ENCODE measurements at regions not wholly inside any gene's neighbourhood (a gene's known extent, or its start where the extent isn't known, plus 50 kb on each side); places are given as distances from the start of the nearest gene placed in this dataset.

DNA sequence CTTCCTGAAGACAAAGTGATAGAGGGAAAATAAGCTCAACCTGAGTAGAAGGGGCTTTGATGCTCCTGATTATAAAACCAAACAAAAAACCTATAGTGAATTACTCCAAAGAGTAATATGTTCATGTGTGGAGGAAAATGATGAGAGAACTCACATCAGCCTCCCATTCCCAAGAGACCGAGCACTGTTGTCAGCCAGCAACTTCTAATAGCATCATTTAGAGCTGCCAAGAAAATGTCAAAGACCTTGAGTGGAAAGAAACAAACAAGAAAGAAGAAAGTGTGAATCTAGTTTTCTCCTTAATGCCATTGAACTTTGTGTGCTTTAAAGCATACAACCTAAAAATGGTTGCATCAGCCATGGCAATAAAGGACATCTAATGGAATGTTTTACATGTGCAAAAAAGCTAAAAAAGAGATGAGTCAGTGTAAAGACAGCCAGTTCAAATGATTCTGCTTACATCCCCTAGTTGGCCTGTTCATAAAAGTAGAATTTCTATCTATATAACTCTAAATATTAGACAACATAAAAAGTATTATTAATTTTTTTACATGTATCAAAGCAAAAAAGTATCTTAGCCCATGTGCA is 1066.2 kb downstream of the TDRD15 start:
- FAIRE-seq: no peak

DNA sequence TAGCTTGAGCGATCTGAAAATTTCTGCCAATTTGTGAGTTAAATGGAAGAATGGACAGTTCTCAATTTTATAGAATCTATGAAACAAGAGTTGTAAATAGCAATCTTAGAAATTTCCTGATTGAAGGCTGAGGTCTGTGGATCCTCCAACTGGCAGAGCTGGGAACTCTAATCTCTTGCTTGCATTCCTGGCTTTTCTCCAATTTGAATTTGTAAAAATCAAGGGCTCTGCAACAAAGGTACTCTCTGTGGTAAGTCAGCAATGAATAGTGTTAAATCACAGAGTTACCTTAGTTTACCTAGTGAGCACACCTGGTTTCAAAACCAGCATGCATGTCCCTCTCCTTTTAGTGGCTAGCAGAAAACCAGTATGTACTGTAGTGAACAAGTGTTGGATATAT is 1070.5 kb downstream of the TDRD15 start:
- FAIRE-seq: no peak

DNA sequence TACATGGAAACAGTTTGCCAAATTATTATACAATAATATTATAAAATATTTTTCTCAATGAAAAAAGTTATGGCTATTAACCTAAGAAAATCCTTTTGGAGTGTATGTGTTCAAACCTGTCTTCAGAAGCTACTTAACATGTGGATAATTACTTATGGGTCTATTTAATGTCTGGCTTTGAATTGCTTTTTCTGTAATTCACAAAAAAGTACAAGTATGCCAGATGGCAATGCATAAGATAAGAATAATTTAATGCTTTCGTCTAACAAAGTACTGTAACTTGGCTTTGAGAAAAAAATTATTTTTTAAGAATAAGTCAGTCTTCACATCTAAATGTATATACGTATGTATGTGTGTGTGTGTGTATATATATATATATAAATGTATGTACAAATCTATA is 1073.0 kb downstream of the TDRD15 start:
- FAIRE-seq: no peak

DNA sequence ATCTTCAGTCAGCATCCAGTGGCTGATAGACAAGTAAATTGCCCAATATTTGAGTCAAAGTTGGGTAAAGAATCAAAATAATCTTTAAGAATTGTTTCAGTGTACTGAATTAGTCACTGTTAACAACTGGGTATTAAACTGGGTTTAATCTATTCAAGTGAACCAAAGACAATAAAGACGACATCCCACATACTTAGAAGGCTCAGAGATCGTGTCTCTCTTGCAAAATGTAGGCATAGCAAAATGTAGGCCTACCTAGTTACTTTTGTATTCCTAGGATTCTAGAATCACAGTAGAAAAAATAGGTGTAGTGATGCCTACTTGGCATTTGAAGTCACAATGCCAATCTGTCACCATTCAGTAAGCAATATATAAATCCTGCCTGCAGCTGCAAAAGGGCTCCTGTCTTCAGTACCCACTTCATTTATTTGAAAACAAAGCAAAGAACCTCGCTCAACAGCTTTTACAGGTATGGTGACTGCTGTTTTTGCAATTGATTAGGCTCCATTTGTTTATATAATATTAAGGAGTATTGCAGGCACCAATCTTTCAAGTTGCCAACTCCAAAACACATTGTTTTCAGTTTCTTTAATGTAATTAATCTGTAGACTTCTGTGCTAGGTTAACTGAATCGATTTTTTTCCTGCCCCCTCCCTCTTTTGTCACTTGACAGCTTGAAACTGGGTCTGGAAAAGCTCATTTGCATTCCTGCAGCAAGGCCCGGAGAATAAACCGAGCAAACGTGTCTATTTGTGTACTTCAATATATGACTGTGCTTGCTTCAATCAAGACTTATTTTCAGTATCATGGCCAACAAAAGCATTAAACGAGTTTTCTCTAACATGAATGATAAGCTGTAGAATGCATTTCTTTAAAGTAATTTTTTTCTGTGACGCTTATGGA is 1074.9 kb downstream of the TDRD15 start:
- no peak for FAIRE-seq

DNA sequence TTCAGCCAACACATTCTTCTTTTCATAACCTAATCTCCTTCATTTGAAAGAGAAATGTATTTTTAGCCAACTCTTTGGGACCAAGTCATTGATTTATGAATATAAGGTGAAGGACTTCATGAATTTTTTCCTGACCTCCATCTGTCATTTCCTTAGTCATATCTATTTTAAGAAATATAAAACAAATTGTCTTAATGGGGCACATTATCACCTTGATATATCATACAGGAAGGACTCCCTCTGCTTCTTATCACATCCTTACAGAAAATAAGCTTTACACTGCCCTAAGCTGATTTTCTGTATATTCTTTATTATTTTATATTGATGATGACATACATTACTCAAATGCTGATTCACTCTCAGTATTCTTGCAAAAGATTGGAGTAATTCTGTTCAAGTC is 1076.2 kb downstream of the TDRD15 start:
- FAIRE-seq: no peak

DNA sequence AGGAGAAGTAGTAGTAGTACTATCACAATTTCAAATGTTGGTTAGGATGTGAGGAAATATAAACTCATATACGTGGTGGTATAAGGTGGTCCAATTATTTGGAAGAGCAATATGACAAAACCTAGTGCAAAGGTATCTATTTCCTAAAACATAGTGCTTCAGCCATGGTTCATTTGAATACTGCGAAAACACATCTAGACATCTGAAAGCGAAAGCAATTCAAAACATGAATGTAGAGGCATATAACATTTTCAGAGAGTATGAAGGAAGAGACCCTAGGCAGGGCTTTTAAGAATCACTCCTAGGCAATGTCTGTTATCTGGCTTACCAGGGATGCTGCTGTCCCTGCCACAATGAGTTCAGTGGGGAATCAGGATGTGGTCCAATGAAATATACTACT is 1085.8 kb downstream of the TDRD15 start:
- FAIRE-seq: no peak

- no peak for FAIRE-seq
Observed at GRCh38 chr2:22213237-22213636, 1089.5 kb downstream of the TDRD15 start.

DNA sequence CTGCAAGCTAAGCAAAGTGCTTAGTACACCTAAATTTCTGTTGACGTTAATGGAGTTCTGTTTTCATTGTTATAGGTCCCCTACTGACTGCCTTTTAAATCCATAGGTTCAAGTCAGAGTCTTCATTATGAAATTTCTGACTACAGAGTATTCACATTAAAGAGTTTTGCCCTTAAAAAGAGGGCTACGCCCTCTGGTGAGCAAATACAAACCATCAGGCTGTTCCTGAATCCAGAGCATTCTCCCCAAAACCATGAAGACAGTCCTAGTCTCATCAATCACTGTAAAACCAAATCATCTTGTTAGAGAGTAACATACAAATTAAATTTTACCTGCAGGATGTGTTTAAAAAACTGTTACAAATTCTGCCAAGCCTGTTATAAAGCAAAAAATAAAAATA is 1091.7 kb downstream of the TDRD15 start:
- no peak for FAIRE-seq

GRCh38 chr2:22217881-22218280 is 1094.1 kb downstream of the TDRD15 start:
- no peak for FAIRE-seq

DNA sequence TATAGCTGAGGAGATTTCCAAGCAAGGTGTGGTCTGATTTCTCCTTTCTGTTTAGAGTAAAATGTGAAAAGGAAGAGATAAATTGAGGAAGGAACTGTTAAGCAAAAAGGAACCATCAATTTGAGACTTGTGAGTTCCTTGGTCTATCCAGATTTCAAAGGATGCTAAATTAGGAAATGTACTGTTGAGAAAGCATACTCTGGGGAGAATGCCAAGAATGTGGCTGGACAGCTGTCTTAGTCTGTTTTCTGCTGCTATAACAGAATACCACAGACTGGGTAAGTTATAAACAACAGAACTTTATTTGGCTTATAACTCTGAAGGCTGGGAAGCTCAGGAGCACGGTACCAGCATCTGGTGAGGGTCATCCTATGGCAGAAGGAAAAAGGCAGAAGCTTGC is 1097.2 kb downstream of the TDRD15 start:
- no peak for FAIRE-seq

- FAIRE-seq: no peak
Observed at GRCh38 chr2:22238967-22239366, 1115.2 kb downstream of the TDRD15 start.

- no peak for FAIRE-seq
Observed at GRCh38 chr2:22247466-22247865, 1123.7 kb downstream of the TDRD15 start.

DNA sequence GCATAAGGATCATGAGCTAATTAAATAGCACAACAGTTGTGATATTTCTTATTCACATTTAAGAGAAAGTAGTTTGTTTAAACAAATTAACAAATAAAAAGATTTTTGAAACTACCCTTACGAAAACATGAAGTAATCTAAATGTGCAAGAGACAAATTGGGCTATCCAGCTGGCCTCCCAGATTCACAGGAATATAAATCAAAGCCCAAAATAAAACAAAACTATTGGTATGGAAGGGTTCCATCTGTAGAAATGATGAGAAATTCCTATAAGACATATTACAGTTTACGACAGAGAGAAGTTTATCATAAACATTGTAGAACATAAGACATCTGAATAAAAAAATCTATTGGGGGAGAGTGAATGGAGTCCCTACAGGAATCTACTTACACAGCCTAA is 1125.1 kb downstream of the TDRD15 start:
- no peak for FAIRE-seq

DNA sequence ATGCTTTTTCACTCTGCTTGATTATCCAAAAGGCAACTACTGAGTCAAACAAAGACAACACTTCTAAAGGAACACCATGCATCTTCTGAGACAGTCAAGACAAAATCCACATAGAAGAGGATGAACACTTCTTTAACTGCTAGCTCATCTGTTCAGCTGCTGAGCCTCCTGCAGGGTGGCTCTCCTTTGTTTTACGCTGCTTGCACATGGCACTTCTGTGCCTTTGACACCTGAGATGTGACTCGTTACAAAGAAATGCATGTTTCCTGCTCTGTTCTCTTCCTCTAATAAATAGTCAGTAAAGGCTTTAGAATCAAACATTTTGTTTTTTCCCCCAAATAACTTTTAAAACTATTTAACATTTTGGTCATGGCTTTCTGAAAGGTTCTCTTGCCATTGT is 1129.4 kb downstream of the TDRD15 start:
- FAIRE-seq: no peak

GRCh38 chr2:22261165-22261564 is 1123.8 kb upstream of the KLHL29 start:
- FAIRE-seq: no peak

- FAIRE-seq: no peak
Observed at GRCh38 chr2:22270341-22270740, 1114.6 kb upstream of the KLHL29 start.

DNA sequence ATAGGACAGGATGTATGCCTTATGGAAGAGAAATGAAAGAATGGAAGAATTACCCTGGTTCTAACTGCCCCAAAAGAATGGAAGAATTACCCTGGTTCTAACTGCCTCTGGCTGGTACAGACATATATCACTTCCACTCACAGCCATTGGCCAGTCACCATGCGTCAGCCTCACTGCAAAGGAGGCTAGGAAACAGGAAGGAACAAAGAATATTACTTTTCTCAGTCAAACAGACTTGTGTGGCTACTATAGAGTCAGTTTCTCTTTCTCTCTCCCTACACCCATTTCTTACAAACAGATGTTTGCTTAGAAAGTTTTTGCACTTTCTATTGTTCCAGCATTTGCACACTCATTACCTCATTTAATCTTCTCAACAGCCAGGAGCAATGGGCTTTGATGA is 1111.1 kb upstream of the KLHL29 start:
- FAIRE-seq: no peak

- FAIRE-seq: no peak
Observed at GRCh38 chr2:22274661-22275060, 1110.3 kb upstream of the KLHL29 start.

DNA sequence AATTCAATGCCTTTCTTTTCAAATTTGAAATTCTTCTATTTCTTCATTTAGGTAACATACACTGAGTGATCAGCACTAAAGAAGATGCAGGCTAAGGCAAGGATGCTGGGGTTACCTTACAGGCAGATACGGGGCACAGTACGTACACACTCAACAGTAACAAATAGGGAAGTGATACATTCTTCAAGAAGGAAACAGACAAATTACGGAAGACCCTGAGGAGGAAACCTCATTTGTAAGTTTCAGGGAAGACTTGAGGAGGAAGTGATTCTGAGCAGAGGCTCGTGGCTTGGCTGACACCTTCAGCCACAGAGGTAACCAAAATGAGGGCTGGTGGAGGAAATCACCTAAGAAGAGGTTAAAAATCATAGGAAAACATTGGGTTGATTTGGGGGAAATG is 1108.3 kb upstream of the KLHL29 start:
- no peak for FAIRE-seq

GRCh38 chr2:22279541-22279940 is 1105.4 kb upstream of the KLHL29 start:
- FAIRE-seq: no peak

GRCh38 chr2:22281033-22281432 is 1103.9 kb upstream of the KLHL29 start:
- FAIRE-seq: no peak

DNA sequence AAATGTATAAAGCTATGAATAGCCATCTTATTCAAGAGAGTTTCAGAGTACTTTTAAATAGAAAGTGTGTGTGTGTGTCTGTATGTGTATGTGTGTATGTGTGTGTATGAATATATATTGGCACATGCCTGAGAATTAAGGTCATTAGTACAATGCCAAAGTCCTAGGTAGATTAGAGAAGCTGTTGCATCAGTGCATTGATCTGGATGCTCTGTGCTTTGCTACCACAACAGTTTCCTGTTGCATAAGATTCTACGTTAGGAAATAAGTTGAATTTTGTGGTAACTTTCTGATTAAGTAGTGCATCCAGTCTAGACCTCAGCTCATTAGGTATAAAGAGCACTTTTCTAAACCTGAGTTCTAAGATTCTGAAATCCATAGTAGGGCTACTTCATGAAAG is 1102.8 kb upstream of the KLHL29 start:
- FAIRE-seq: no peak

GRCh38 chr2:22282916-22283315 is 1102.1 kb upstream of the KLHL29 start:
- FAIRE-seq: no peak

DNA sequence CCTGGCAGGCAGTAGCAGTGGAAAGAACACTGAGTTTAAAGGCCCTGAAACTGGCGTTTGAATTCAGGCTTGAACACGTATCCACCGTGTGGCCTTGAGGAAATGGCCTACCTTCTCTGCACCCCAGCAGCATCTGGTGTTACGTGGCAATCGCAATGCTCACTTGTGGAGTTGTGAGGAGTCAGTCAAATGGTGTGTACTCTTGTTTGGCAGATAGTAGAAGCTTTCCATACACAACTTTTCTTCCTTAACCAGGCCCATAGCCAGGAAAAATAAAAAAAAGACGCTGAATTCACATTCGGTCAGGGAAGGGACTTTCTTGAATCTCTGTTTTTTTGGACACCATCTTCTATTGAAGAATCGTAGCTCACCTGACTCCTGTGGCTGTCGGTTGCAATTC is 1101.5 kb upstream of the KLHL29 start:
- no peak for FAIRE-seq

DNA sequence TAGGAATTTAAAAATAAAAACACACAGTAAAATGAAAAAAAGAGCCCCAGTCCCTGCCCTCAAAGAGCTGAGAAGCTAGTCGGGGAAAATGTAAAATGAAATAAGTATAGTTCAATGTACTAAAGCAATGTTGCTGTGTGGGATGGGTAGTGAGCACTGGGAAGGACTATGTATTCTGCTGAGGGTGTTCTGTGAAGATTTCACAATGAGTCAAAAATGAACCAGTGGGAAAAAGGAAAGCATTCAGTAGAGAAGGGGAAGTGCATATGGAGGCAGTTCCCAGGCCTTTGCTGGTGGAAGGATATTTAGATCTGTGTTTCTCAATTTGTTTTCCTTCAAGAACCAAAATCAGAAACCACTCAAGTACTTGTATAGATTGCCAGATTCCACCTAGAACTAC is 1094.7 kb upstream of the KLHL29 start:
- no peak for FAIRE-seq

Data from A204.1 (cell line).